ENCODE measurements at regions not wholly inside any gene's neighbourhood (a gene's known extent, or its start where the extent isn't known, plus 50 kb on each side); places are given as distances from the start of the nearest gene placed in this dataset.

DNA sequence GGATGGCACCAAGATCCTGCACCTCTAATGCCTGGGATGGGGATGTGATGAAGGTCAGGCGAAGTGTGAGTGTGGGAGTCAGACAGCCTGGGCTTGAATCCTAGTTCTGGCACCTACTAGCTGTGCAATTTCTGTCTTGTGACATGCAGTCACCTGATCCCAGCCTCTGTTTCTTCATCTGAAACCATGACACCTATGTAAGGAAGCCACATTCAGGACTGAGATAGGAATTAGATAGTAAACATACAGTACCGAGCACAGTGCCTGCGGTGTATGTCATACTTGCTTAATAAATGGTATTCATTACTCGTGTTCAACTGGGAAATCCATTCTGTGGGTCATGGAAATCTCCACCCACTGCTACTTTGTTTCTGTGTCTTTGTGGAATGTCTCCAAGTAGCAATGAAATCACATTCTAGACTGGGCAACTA is 140.6 kb upstream of the STC2 start:
- no peak for DNase-seq (ENCODE audit: low spot score)
- ATAC-seq = no peak

DNA sequence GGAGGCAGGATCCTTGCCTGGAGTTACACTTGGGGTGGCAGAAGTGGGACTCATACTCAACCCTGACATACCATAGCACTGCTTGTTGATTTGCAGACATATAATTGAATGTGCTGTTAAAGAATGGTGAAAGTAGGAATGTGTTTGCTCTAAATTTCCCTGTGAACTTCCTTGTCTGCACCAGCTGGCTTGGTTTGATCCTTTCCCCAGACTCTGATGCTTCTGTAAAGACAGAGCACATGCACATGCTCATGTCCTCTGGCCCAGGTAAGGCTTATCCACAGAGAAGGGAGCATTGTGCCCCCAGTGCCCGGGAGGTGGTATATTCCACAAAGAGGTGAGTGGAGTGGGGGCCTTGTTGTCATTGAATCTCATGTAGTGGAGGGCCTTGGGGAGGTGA is 138.0 kb upstream of the STC2 start:
- DNase-seq (ENCODE audit: low spot score) (no peak), ATAC-seq (no peak)

GRCh38 chr5:173464813-173465212 is 136.6 kb upstream of the STC2 start:
- ATAC-seq (no peak), DNase-seq (ENCODE audit: low spot score) (no peak)

GRCh38 chr5:173463207-173463606 is 135.0 kb upstream of the STC2 start:
- no peak for ATAC-seq
- DNase-seq (ENCODE audit: low spot score) = no peak

GRCh38 chr5:173458828-173459609 is 130.8 kb upstream of the STC2 start:
- DNase-seq (ENCODE audit: low spot score) = no peak
- no peak for ATAC-seq

GRCh38 chr5:173457482-173457881 is 129.3 kb upstream of the STC2 start:
- no peak for DNase-seq (ENCODE audit: low spot score)
- no peak for ATAC-seq

- no peak for ATAC-seq
- no peak for DNase-seq (ENCODE audit: low spot score)
Observed at GRCh38 chr5:173456751-173457171, 128.5 kb upstream of the STC2 start.

GRCh38 chr5:173456181-173456580 is 128.0 kb upstream of the STC2 start:
- ATAC-seq (no peak), DNase-seq (ENCODE audit: low spot score) (no peak)

GRCh38 chr5:173455599-173455957 is 127.4 kb upstream of the STC2 start:
- DNase-seq (ENCODE audit: low spot score) (no peak), ATAC-seq (no peak)

DNA sequence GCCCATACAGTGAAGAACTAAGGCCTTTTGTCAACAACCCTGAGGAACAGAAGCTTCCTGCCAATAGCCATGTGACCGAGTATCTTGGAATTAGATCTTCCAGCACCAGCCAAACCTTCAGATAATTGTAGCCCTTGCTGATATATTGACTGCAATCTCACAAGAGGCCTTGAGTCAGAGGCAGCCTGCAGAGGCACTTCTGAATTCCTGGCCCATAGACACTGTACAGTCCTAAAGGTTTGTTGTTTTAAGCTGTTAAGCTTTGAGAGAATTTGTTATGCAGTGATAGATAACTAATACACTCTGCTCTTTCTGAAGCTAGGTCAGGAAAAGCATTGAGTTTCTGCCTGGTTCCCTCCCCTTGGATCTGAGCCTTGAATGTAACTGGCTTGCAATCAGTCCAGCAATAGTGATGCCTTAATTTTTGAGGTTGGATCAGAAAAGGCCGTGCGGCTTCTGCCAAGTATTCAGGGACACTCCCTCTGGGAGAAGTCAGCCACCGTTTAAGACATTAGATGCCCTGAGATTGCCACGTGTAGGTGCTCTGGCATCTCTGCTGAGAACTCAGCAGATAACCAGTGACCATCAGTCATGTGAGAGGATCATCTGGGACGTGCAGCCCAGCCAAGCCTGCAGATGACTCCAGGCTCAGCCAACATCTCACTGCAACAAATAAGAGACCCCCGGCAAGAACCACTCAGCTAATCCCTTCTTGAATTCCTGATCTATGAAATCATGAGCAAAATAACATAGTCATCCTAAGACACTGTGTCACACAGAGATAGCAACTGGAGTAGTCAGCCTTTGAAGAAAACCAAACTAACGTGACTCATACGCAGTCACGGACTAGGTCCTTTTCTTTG is 126.8 kb upstream of the STC2 start:
- ATAC-seq (no peak), DNase-seq (ENCODE audit: low spot score) (no peak)

DNA sequence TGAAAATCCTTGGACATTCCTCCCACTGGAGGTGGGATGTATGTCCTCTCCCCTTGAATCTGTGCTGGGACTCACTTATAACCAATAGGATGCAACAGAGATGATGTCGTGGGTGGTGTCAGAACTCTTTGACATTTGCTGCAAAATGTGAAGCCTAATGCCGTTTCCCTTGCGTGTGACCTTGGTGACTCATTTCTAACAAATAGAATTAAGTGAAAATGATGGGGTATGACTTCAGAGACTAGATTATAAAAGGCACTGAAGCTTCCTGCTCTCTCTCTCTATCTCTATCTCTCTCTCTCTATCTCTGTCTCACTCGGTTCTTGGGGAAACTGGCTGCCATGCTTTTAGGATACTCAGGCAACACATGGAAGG is 126.1 kb upstream of the STC2 start:
- no peak for ATAC-seq

GRCh38 chr5:173453167-173453566 is 125.0 kb upstream of the STC2 start:
- DNase-seq (ENCODE audit: low spot score) (no peak), ATAC-seq (peak; percentile 77)

More for the DNA sequence above, 126.1 kb upstream of the STC2 start:
- no peak for DNase-seq (ENCODE audit: low spot score)

- DNase-seq (ENCODE audit: low spot score) (no peak), ATAC-seq (peak; percentile 60)
Observed at GRCh38 chr5:173452119-173452905, 124.1 kb upstream of the STC2 start.

DNA sequence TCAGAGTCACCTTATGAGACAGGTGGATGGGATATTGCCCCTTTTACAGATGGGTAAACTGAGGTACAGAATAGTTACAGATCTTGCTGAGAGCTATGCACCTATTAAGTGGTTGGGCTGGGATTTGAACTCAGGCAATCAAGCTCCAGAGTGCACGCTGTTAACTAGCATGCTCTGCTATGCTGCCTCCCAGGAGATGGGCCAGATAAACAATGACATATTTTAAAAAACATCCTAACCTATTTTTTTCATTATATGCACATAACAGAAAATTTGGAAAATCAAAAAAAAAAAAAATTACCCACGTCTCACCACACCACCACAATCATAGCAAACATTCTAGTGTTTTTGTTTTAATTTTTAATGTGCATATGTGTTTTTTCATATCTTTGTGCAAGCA is 123.4 kb upstream of the STC2 start:
- ATAC-seq = no peak
- DNase-seq (ENCODE audit: low spot score) = no peak

DNA sequence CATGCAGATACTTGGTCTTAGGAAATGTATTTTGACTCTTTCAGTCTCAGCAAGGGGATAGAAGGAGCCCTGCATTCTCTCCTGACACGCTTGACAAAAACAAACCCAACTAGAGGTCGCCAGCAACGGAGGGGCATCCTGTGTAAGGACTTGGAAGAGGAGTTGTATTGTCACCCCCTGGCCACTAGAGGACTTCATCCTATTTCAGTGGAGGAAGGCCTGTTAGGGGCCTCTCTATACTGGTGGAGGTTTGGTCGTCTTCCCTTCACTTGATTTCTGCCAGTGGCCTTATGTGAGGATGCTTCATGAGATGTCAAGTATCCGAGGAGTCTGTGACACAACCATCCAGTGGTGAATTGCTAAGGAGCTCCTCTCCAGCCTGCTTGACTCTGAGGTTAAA is 122.8 kb upstream of the STC2 start:
- DNase-seq (ENCODE audit: low spot score) (no peak), ATAC-seq (peak; percentile 67)

GRCh38 chr5:173450188-173450587 is 122.0 kb upstream of the STC2 start:
- no peak for DNase-seq (ENCODE audit: low spot score)
- no peak for ATAC-seq

- DNase-seq (ENCODE audit: low spot score) (no peak), ATAC-seq (no peak)
Observed at GRCh38 chr5:173448856-173449255, 120.6 kb upstream of the STC2 start.

DNA sequence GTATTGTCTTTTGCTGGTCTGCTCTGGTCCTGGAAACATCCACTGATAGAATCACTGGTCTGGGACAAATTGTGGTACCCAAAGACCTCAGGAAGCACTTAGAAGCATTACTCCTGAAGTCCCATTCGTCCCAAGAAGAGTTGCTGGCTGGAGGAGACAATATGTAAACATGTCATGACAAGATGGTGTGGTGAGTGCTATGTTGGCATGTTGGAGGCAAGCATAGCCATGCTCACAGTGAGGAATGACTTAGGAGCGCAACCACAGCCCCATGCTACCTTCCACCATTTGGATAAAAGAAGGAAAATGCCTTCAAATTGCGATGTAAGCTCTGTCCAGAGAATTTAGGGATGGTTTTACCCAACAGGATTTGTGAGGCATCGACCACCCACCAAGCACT is 115.8 kb upstream of the STC2 start:
- ATAC-seq = no peak

GRCh38 chr5:173441053-173441628 is 112.9 kb upstream of the STC2 start:
- DNase-seq (ENCODE audit: low spot score) (no peak), ATAC-seq (no peak)

More for the DNA sequence above, 115.8 kb upstream of the STC2 start:
- no peak for DNase-seq (ENCODE audit: low spot score)

DNA sequence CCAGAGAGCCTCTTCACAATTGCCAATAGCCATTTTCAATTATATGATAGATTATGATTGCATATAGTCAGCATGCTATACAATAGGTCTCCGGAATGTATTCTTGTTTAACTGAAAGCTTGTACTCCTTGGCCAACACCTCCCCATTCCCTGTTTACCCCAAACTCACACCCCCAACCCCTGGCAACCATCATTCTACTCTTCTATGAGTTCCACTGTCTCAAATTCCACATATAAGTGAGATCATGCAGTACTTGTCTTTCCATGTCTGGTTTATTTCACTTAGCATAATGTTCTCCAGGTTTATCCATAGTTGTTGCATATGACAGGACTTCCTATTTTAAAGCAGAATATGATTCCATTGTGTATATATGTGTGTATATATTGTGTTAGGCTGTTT is 110.7 kb upstream of the STC2 start:
- ATAC-seq (no peak), DNase-seq (ENCODE audit: low spot score) (no peak)

DNA sequence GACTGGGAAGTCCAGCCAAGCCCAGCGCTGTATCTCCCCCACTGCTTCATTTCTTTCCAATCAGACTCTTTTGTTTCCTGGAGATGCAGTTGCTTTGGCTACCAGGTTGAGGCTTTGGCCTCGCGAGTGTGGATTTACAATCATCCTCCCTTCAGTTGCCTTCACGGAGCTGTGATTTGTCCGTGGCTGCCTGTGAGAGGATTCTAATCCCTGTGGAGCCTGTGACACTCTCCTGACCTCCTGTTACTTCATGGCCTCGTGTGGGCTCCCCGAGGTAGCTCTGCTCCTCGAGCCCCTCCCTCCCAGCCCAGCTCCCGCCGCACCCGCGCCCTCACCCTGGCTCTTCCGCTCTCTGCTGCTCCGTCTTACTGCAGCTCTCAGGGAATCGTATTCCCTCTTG is 107.2 kb upstream of the STC2 start:
- no peak for DNase-seq (ENCODE audit: low spot score)
- ATAC-seq = no peak

All from left lobe of liver (tissue), 2 donors.